ENCODE measurements at regions not wholly inside any gene's neighbourhood (a gene's known extent, or its start where the extent isn't known, plus 50 kb on each side); places are given as distances from the start of the nearest gene placed in this dataset.

- TF ChIP-seq POLR2A (IDR thresholded peaks at IDR 0.05) (no peak), CTCF (IDR thresholded peaks at IDR 0.05) (no peak)
- no peak for ATAC-seq
- no peak for DNase-seq
- intact Hi-C loops (cut with DNase I): loop anchor here (10.0 kb wide), 1 partner anchor 66 kb away; no protein-coding TSS in a partner anchor
- H3K4me1 ChIP-seq: no peaks in the 10 kb centered on the region
- no peaks in the 10 kb centered on the region for H3K27me3 ChIP-seq
- no peak overlapping the region for H3K4me3 ChIP-seq
- H3K27ac ChIP-seq: no peak overlapping the region
- H3K9me3 ChIP-seq: no peaks in the 10 kb centered on the region
- H3K36me3 ChIP-seq (replicated peaks in 1 of 2; ENCODE audit: insufficient read depth in 1 of 2, low read depth in 2 of 2): no peaks in the 10 kb centered on the region
- 60 to 75% methylated on average over 4 of the region's 4 CpGs for WGBS, 2 donors
These were observed 78.4 kb upstream of the TMEM252 start for GRCh38 chr9:68619072-68619471.

- intact Hi-C loops (cut with DNase I): loop anchor here (10.0 kb wide), 1 partner anchor 65 kb away; no protein-coding TSS in a partner anchor
- Histone ChIP-seq H3K4me1 (no peaks in the 10 kb centered on the region), H3K36me3 (replicated peaks in 1 of 2; ENCODE audit: insufficient read depth in 1 of 2, low read depth in 2 of 2) (no peaks in the 10 kb centered on the region), H3K27me3 (no peaks in the 10 kb centered on the region), H3K9me3 (no peaks in the 10 kb centered on the region), H3K4me3 (no peak overlapping the region), H3K27ac (no peak overlapping the region)
- 44 to 56% methylated on average over 1 of the region's 1 CpG for WGBS, 2 donors
- no peak for TF ChIP-seq CTCF (IDR thresholded peaks at IDR 0.05)
- TF ChIP-seq POLR2A (IDR thresholded peaks at IDR 0.05): no peak
- no peak for DNase-seq
- ATAC-seq: no peak
These were observed 79.0 kb upstream of the TMEM252 start for GRCh38 chr9:68619636-68620035.

GRCh38 chr9:68625559-68625958, 79.5 kb upstream of the PIP5K1B start:
- DNase-seq (peak; percentile 26 to 71 (median 46)), ATAC-seq (peak; percentile 45)
- Histone ChIP-seq H3K4me3 (no peak overlapping the region), H3K27me3 (no peaks in the 10 kb centered on the region), H3K9me3 (no peaks in the 10 kb centered on the region), H3K4me1 (no peaks in the 10 kb centered on the region), H3K36me3 (replicated peaks in 1 of 2; ENCODE audit: insufficient read depth in 1 of 2, low read depth in 2 of 2) (no peaks in the 10 kb centered on the region), H3K27ac (no peak overlapping the region)
- intact Hi-C loops (cut with DNase I): no loop called here
- WGBS, 2 donors: 11 to 12% methylated on average over 5 of the region's 5 CpGs
- TF ChIP-seq CTCF (IDR thresholded peaks at IDR 0.05) (no peak), POLR2A (IDR thresholded peaks at IDR 0.05) (no peak)

- H3K36me3 ChIP-seq (replicated peaks in 1 of 2; ENCODE audit: insufficient read depth in 1 of 2, low read depth in 2 of 2): no peaks in the 10 kb centered on the region
- ATAC-seq (no peak), DNase-seq (no peak)
- no peak overlapping the region for H3K27ac ChIP-seq
- no peaks in the 10 kb centered on the region for H3K9me3 ChIP-seq
- 83 to 92% methylated on average over 2 of the region's 2 CpGs for WGBS, 2 donors
- intact Hi-C loops (cut with DNase I): no loop called here
- no peaks in the 10 kb centered on the region for H3K27me3 ChIP-seq
- no peak overlapping the region for H3K4me3 ChIP-seq
- no peaks in the 10 kb centered on the region for H3K4me1 ChIP-seq
- TF ChIP-seq CTCF (IDR thresholded peaks at IDR 0.05): no peak
- TF ChIP-seq POLR2A (IDR thresholded peaks at IDR 0.05): no peak
These were observed 78.5 kb upstream of the PIP5K1B start for GRCh38 chr9:68626526-68626925.

GRCh38 chr9:68627104-68627503, 77.9 kb upstream of the PIP5K1B start:
- Histone ChIP-seq H3K36me3 (replicated peaks in 1 of 2; ENCODE audit: insufficient read depth in 1 of 2, low read depth in 2 of 2) (no peaks in the 10 kb centered on the region), H3K4me1 (no peaks in the 10 kb centered on the region), H3K4me3 (no peak overlapping the region), H3K9me3 (no peaks in the 10 kb centered on the region), H3K27me3 (no peaks in the 10 kb centered on the region), H3K27ac (no peak overlapping the region)
- 85 to 95% methylated on average over 3 of the region's 3 CpGs for WGBS, 2 donors
- ATAC-seq (no peak), DNase-seq (no peak)
- intact Hi-C loops (cut with DNase I): no loop called here
- no peak for TF ChIP-seq CTCF (IDR thresholded peaks at IDR 0.05)

Measured in body of pancreas (tissue), 4 donors.